Neural progenitor cell (in vitro differentiated cells): ENCODE measurements at regions not wholly inside any gene's neighbourhood (a gene's known extent, or its start where the extent isn't known, plus 50 kb on each side); places are given as distances from the start of the nearest gene placed in this dataset.

Experiments used
- DNase-seq: peaks from one replicate; pipeline ENCODE4 v3.0.0-alpha.2; 2016; ENCODE audit warnings: low spot score
- H2AFZ ChIP-seq: fragments of 200-600 bp; sonication (generic); replicated peaks from 2 replicates; pipeline ENCODE4 v1.6.1; 2016; ENCODE audit warnings: antibody characterized with exemption
- H3F3A ChIP-seq: fragments of 200-600 bp; sonication (generic); 2 replicates; pipeline ENCODE4 v1.6.1; 2016; ENCODE audit warnings: antibody characterized with exemption, low read depth
- H3K27ac ChIP-seq: fragments of 200-600 bp; sonication (generic); 2 replicates; pipeline ENCODE4 v1.5.1; 2016; ENCODE audit warnings: mild to moderate bottlenecking
- H3K27me3 ChIP-seq: fragments of 200-600 bp; sonication (generic); 2 replicates; pipeline ENCODE4 v1.6.1; 2016; ENCODE audit warnings: mild to moderate bottlenecking, moderate library complexity
- H3K36me3 ChIP-seq: fragments of 200-600 bp; sonication (generic); 2 replicates; pipeline ENCODE4 v1.5.1; 2016
- H3K4me1 ChIP-seq: fragments of 200-600 bp; sonication (generic); 2 replicates; pipeline ENCODE4 v1.6.1; 2016; ENCODE audit warnings: mixed run types
- H3K4me2 ChIP-seq: fragments of 200-600 bp; sonication (generic); 2 replicates; pipeline ENCODE4 v1.6.1; 2016
- H3K4me3 ChIP-seq: fragments of 200-600 bp; sonication (generic); 2 replicates; pipeline ENCODE4 v1.5.1; 2016
- H3K79me2 ChIP-seq: fragments of 200-600 bp; sonication (generic); 2 replicates; pipeline ENCODE4 v1.6.1; 2016; ENCODE audit warnings: low read depth
- H3K9ac ChIP-seq: fragments of 200-600 bp; sonication (generic); 2 replicates; pipeline ENCODE4 v1.6.1; 2016
- H3K9me3 ChIP-seq: fragments of 200-600 bp; sonication (generic); 2 replicates; pipeline ENCODE4 v1.5.1; 2016; ENCODE audit warnings: low read depth
- H4K20me1 ChIP-seq: fragments of 200-600 bp; sonication (generic); 2 replicates; pipeline ENCODE4 v1.6.1; 2016; ENCODE audit warnings: low read depth
- H3K27ac Mint-ChIP-seq: 3 replicates; pipeline ENCODE4 v1.8.0; 2021; ENCODE audit warnings: mixed read lengths
- H3K27me3 Mint-ChIP-seq: 2 replicates; pipeline ENCODE4 v1.8.0; 2022; ENCODE audit warnings: low read depth, mild to moderate bottlenecking, inconsistent platforms, moderate library complexity, mixed read lengths; ENCODE audit not compliant: insufficient read depth
- H3K36me3 Mint-ChIP-seq: 3 replicates; pipeline ENCODE4 v1.8.0; 2021; ENCODE audit warnings: mixed read lengths
- H3K4me1 Mint-ChIP-seq: 3 replicates; pipeline ENCODE4 v1.8.0; 2021; ENCODE audit warnings: mixed read lengths
- H3K4me3 Mint-ChIP-seq: 3 replicates; pipeline ENCODE4 v1.8.0; 2021; ENCODE audit warnings: mild to moderate bottlenecking, moderate library complexity, mixed read lengths
- H3K9me3 Mint-ChIP-seq: 3 replicates; pipeline ENCODE4 v1.8.0; 2020; ENCODE audit warnings: mixed read lengths
- EZH2 ChIP-seq: fragments of 200-600 bp; sonication (generic); IDR thresholded peaks from 2 replicates; pipeline ENCODE4 v1.6.1; 2017; ENCODE audit warnings: antibody characterized with exemption, mild to moderate bottlenecking, moderate library complexity
- EZH2phosphoT487 ChIP-seq: fragments of 200-600 bp; sonication (generic); IDR thresholded peaks from 2 replicates; pipeline ENCODE4 v1.6.1; 2017; ENCODE audit warnings: antibody characterized with exemption
- TF ChIP-seq, protein P1 (sequence below): fragments of 200-600 bp; sonication (generic); IDR thresholded peaks from 2 replicates; pipeline ENCODE4 v1.5.1; 2017; ENCODE audit warnings: antibody characterized with exemption, mild to moderate bottlenecking

- Histone ChIP-seq H4K20me1 (no peaks in the 10 kb centered on the region), H3F3A (no peaks in the 10 kb centered on the region), H3K27me3 (no peaks in the 10 kb centered on the region), H3K79me2 (no peaks in the 10 kb centered on the region), H3K4me2 (no peak overlapping the region), H2AFZ (no peak overlapping the region), H3K27ac (no peak overlapping the region), H3K4me3 (no peak overlapping the region), H3K36me3 (no peaks in the 10 kb centered on the region), H3K4me1 (peaks cover 1% of the 10 kb centered on the region), H3K9me3 (no peaks in the 10 kb centered on the region), H3K9ac (no peak overlapping the region)
- Mint-ChIP-seq H3K36me3 (no peaks in the 10 kb centered on the region), H3K4me3 (no peak overlapping the region), H3K4me1 (no peaks in the 10 kb centered on the region), H3K9me3 (no peaks in the 10 kb centered on the region), H3K27ac (no peak overlapping the region), H3K27me3 (no peaks in the 10 kb centered on the region)
- no peak for DNase-seq
- TF ChIP-seq, protein P1, sequence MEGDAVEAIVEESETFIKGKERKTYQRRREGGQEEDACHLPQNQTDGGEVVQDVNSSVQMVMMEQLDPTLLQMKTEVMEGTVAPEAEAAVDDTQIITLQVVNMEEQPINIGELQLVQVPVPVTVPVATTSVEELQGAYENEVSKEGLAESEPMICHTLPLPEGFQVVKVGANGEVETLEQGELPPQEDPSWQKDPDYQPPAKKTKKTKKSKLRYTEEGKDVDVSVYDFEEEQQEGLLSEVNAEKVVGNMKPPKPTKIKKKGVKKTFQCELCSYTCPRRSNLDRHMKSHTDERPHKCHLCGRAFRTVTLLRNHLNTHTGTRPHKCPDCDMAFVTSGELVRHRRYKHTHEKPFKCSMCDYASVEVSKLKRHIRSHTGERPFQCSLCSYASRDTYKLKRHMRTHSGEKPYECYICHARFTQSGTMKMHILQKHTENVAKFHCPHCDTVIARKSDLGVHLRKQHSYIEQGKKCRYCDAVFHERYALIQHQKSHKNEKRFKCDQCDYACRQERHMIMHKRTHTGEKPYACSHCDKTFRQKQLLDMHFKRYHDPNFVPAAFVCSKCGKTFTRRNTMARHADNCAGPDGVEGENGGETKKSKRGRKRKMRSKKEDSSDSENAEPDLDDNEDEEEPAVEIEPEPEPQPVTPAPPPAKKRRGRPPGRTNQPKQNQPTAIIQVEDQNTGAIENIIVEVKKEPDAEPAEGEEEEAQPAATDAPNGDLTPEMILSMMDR: no peak
- no peak for TF ChIP-seq EZH2
- TF ChIP-seq EZH2phosphoT487: no peak
These were observed 1651.8 kb downstream of the MAT2B start for GRCh38 chr5:165157219-165157618.

GRCh38 chr5:165161204-165161603 is 1655.8 kb downstream of the MAT2B start:
- no peaks in the 10 kb centered on the region for H3K79me2 ChIP-seq
- H3K36me3 Mint-ChIP-seq: no peaks in the 10 kb centered on the region
- H3K9me3 Mint-ChIP-seq: no peaks in the 10 kb centered on the region
- no peaks in the 10 kb centered on the region for H3K4me1 Mint-ChIP-seq
- no peaks in the 10 kb centered on the region for H3K4me1 ChIP-seq
- no peaks in the 10 kb centered on the region for H4K20me1 ChIP-seq
- no peak overlapping the region for H3K27ac Mint-ChIP-seq
- DNase-seq: peak; percentile 19
- H3K27me3 ChIP-seq: no peaks in the 10 kb centered on the region
- H3F3A ChIP-seq: no peaks in the 10 kb centered on the region
- TF ChIP-seq EZH2 (no peak), EZH2phosphoT487 (no peak)
- TF ChIP-seq, protein P1: peak; percentile 33
- H3K4me2 ChIP-seq: no peak overlapping the region
- no peaks in the 10 kb centered on the region for H3K36me3 ChIP-seq
- no peak overlapping the region for H3K4me3 Mint-ChIP-seq
- H3K4me3 ChIP-seq: no peak overlapping the region
- no peak overlapping the region for H2AFZ ChIP-seq
- no peaks in the 10 kb centered on the region for H3K9me3 ChIP-seq
- H3K27me3 Mint-ChIP-seq: no peaks in the 10 kb centered on the region
- H3K9ac ChIP-seq: no peak overlapping the region
- no peak overlapping the region for H3K27ac ChIP-seq

- Mint-ChIP-seq H3K27ac (no peak overlapping the region), H3K9me3 (no peaks in the 10 kb centered on the region), H3K4me3 (no peak overlapping the region), H3K36me3 (no peaks in the 10 kb centered on the region), H3K4me1 (no peaks in the 10 kb centered on the region), H3K27me3 (no peaks in the 10 kb centered on the region)
- no peak overlapping the region for H3K4me3 ChIP-seq
- H3K36me3 ChIP-seq: no peaks in the 10 kb centered on the region
- no peaks in the 10 kb centered on the region for H3K9me3 ChIP-seq
- H3K27ac ChIP-seq: no peak overlapping the region
- no peak overlapping the region for H3K4me2 ChIP-seq
- no peak for DNase-seq
- H4K20me1 ChIP-seq: no peaks in the 10 kb centered on the region
- TF ChIP-seq EZH2 (no peak), EZH2phosphoT487 (no peak)
- TF ChIP-seq, protein P1: no peak
- no peak overlapping the region for H3K9ac ChIP-seq
- no peaks in the 10 kb centered on the region for H3K27me3 ChIP-seq
- H3F3A ChIP-seq: no peaks in the 10 kb centered on the region
- H3K79me2 ChIP-seq: no peaks in the 10 kb centered on the region
- no peaks in the 10 kb centered on the region for H3K4me1 ChIP-seq
- no peak overlapping the region for H2AFZ ChIP-seq
These were observed 1658.4 kb downstream of the MAT2B start for GRCh38 chr5:165163861-165164260.

- no peak overlapping the region for H3K4me3 Mint-ChIP-seq
- H3K4me3 ChIP-seq: no peak overlapping the region
- no peaks in the 10 kb centered on the region for H3K36me3 Mint-ChIP-seq
- no peak overlapping the region for H2AFZ ChIP-seq
- H3K9me3 Mint-ChIP-seq: no peaks in the 10 kb centered on the region
- H3K27ac Mint-ChIP-seq: no peak overlapping the region
- no peaks in the 10 kb centered on the region for H3F3A ChIP-seq
- H3K4me2 ChIP-seq: no peak overlapping the region
- TF ChIP-seq EZH2: no peak
- TF ChIP-seq EZH2phosphoT487: no peak
- TF ChIP-seq, protein P1: no peak
- H3K27me3 Mint-ChIP-seq: no peaks in the 10 kb centered on the region
- H3K4me1 ChIP-seq: no peaks in the 10 kb centered on the region
- no peaks in the 10 kb centered on the region for H3K4me1 Mint-ChIP-seq
- no peak overlapping the region for H3K9ac ChIP-seq
- no peaks in the 10 kb centered on the region for H4K20me1 ChIP-seq
- H3K36me3 ChIP-seq: no peaks in the 10 kb centered on the region
- no peaks in the 10 kb centered on the region for H3K9me3 ChIP-seq
- DNase-seq: no peak
- no peaks in the 10 kb centered on the region for H3K79me2 ChIP-seq
- no peak overlapping the region for H3K27ac ChIP-seq
- H3K27me3 ChIP-seq: no peaks in the 10 kb centered on the region
These were observed 1668.2 kb downstream of the MAT2B start for GRCh38 chr5:165173651-165174050.
